ENCODE measurements at regions not wholly inside any gene's neighbourhood (a gene's known extent, or its start where the extent isn't known, plus 50 kb on each side); places are given as distances from the start of the nearest gene placed in this dataset.
"Not testable (repeated sequence)": the region's sequence is repeated elsewhere in the genome, so short reads cannot be mapped to it uniquely, and the experiment has no call there.

GRCh38 chr18:62648045-62648678, 67.2 kb upstream of the PHLPP1 start:
- H3K27ac ChIP-seq = no peak overlapping the region
- H3K9ac ChIP-seq (ENCODE audit: low read depth in 2 of 2, low read length in 2 of 2) = no peak overlapping the region
- no peak for TF ChIP-seq CTCF (IDR thresholded peaks at IDR 0.05)
- intact Hi-C loops (cut with DNase I) = no loop called here
- no peaks in the 10 kb centered on the region for H3K9me3 ChIP-seq
- H3K4me3 ChIP-seq = no peak overlapping the region
- no peaks in the 10 kb centered on the region for H3K4me1 ChIP-seq
- H3K27me3 ChIP-seq = no peaks in the 10 kb centered on the region
- no peaks in the 10 kb centered on the region for H3K36me3 ChIP-seq
- no peak for DNase-seq

GRCh38 chr18:62651276-62652056, 63.9 kb upstream of the PHLPP1 start:
- Histone ChIP-seq H3K4me3 (no peak overlapping the region), H3K27me3 (no peaks in the 10 kb centered on the region), H3K27ac (no peak overlapping the region), H3K9me3 (no peaks in the 10 kb centered on the region), H3K9ac (ENCODE audit: low read depth in 2 of 2, low read length in 2 of 2) (no peak overlapping the region), H3K4me1 (no peaks in the 10 kb centered on the region), H3K36me3 (no peaks in the 10 kb centered on the region)
- no peak for TF ChIP-seq CTCF (IDR thresholded peaks at IDR 0.05)
- intact Hi-C loops (cut with DNase I) = no loop called here
- DNase-seq = no peak

- H3K4me3 ChIP-seq; H3K27me3 ChIP-seq; H3K9ac ChIP-seq (ENCODE audit: low read depth in 2 of 2, low read length in 2 of 2); H3K9me3 ChIP-seq; H3K27ac ChIP-seq; H3K36me3 ChIP-seq; H3K4me1 ChIP-seq; DNase-seq; intact Hi-C loops (cut with DNase I): not testable (repeated sequence)
Measured at GRCh38 chr18:62652057-62652629, 63.2 kb upstream of the PHLPP1 start.

- Histone ChIP-seq H3K4me3 (no peak overlapping the region), H3K27me3 (no peaks in the 10 kb centered on the region), H3K9ac (ENCODE audit: low read depth in 2 of 2, low read length in 2 of 2) (no peak overlapping the region), H3K27ac (no peak overlapping the region), H3K4me1 (no peaks in the 10 kb centered on the region), H3K36me3 (no peaks in the 10 kb centered on the region), H3K9me3 (no peaks in the 10 kb centered on the region)
- DNase-seq = no peak
- TF ChIP-seq CTCF (IDR thresholded peaks at IDR 0.05) = no peak
- intact Hi-C loops (cut with DNase I) = no loop called here
Measured at GRCh38 chr18:62655520-62656219, 59.7 kb upstream of the PHLPP1 start.

DNA sequence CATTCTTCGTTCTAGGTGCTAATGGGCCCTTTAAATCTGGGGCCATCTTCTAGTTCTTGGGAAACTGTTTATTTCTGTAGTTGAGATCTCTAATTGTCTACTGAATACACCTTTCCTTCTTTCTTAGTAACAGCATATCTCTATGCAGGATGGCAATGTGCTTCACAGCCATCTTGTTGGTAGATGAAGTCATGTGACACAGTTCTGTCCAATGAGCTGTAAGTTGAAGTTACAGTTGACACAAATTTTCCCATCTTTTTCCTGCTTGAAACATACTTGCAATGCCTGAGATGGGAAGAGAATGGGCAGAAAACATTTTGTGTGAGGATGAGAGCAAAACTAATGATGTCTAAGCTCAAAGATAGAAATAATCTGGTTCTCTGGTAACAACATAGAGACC, 57.3 kb upstream of the PHLPP1 start:
- H3K9me3 ChIP-seq = no peaks in the 10 kb centered on the region
- H3K27me3 ChIP-seq = no peaks in the 10 kb centered on the region
- intact Hi-C loops (cut with DNase I) = no loop called here
- no peak overlapping the region for H3K4me3 ChIP-seq
- no peak for TF ChIP-seq CTCF (IDR thresholded peaks at IDR 0.05)
- no peaks in the 10 kb centered on the region for H3K4me1 ChIP-seq
- H3K9ac ChIP-seq (ENCODE audit: low read depth in 2 of 2, low read length in 2 of 2) = no peak overlapping the region
- no peaks in the 10 kb centered on the region for H3K36me3 ChIP-seq
- H3K27ac ChIP-seq = no peak overlapping the region
- no peak for DNase-seq

Measured in colonic mucosa (tissue), 4 donors.